ENCODE measurements at regions not wholly inside any gene's neighbourhood (a gene's known extent, or its start where the extent isn't known, plus 50 kb on each side); places are given as distances from the start of the nearest gene placed in this dataset.
"Not testable (repeated sequence)": the region's sequence is repeated elsewhere in the genome, so short reads cannot be mapped to it uniquely, and the experiment has no call there.

DNA sequence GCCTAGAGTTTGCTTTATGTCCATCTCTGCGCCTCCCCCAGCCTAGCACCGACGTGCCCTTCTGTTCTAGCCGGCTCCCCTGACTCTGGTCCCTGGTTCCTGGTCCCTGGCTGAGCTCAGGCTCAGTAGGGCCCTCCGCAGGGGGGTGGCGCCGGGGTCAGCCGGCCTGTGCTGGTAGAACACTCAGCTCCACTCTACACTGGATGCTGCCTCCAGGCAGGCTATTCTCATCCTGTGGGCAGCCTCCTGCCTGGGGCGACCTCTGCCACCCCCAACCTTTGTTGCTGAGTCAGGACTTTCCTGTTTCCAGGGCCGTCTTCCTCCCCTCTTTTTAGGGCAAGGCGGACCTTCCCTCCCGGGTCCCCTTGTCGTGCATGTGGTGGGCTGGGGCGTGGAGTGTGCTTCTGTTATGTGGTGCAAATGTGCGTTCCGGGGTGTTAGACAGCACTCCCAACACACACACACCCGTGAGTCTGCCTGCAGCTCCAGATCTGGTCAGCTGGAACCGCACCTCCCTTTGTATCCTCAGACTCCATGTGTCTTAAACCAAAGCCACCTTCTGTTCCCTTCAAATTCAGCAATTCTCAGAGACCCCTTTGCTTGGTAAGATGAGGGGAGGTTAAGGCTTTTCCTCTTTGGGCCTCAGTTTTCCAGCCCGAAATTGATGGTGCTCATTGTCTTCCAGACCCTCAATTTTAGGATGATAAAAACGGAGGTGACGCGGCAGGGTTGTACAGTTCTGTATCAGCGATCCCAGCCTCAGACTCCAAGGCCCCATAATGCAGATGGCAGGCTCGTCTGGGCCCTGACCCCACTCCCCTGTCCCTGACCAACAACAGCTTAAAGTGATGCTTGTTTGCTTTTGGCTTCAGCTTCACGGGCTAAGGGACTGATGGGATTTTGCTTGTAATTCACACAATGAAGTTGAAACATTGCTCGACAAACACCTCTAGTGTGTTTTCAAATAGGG lies 1327.9 kb downstream of the BRD1 start:
- H3K4me3 ChIP-seq (ENCODE audit: low read depth, low read length): no peak overlapping the region
- no peak for DNase-seq (ENCODE audit: low read depth)
- TF ChIP-seq, protein P1, sequence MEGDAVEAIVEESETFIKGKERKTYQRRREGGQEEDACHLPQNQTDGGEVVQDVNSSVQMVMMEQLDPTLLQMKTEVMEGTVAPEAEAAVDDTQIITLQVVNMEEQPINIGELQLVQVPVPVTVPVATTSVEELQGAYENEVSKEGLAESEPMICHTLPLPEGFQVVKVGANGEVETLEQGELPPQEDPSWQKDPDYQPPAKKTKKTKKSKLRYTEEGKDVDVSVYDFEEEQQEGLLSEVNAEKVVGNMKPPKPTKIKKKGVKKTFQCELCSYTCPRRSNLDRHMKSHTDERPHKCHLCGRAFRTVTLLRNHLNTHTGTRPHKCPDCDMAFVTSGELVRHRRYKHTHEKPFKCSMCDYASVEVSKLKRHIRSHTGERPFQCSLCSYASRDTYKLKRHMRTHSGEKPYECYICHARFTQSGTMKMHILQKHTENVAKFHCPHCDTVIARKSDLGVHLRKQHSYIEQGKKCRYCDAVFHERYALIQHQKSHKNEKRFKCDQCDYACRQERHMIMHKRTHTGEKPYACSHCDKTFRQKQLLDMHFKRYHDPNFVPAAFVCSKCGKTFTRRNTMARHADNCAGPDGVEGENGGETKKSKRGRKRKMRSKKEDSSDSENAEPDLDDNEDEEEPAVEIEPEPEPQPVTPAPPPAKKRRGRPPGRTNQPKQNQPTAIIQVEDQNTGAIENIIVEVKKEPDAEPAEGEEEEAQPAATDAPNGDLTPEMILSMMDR (IDR thresholded peaks at IDR 0.05; ENCODE audit: control insufficient read depth, extremely low read depth, insufficient read depth): no peak

GRCh38 chr22:48498526-48499331 lies 1328.9 kb downstream of the BRD1 start:
- DNase-seq (ENCODE audit: low read depth): no peak
- no peak overlapping the region for H3K4me3 ChIP-seq (ENCODE audit: low read depth, low read length)
- TF ChIP-seq, protein P1 (IDR thresholded peaks at IDR 0.05; ENCODE audit: control insufficient read depth, extremely low read depth, insufficient read depth): no peak

GRCh38 chr22:48497743-48498520 lies 1329.7 kb downstream of the BRD1 start:
- not testable (repeated sequence) for DNase-seq (ENCODE audit: low read depth); H3K4me3 ChIP-seq (ENCODE audit: low read depth, low read length)

DNA sequence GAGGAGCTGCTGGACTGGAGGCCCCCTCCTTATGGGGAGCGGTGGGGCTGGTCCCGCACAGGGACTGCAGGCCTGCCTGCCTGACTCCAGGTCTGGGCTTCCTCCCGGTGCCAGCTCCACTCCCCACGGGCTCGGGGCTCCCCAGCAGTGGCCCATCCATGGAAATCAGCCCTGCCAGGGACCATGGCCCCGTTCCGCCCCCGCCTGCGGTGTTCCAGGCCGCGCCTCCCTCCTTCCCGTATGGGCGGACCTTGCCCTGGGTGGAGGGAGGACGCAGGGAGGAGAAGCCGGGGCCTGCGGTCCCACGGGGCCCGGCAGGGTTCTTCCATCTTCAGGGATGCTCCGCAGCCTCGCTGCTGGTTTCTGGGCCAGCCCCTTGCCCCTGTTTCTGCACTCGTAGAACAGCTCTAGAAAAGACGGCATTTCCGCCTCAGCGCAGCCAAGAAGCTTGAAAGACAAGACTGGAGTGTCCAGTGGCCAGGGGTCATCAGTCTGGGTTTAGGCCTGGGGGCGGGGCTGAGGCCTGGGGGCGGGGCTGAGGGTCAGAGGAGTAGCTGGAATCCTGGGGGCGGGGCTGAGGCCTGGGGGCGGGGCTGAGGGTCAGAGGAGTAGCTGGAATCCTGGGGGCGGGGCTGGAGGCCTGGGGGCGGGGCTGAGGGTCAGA lies 1330.6 kb downstream of the BRD1 start:
- TF ChIP-seq, protein P1 (IDR thresholded peaks at IDR 0.05; ENCODE audit: control insufficient read depth, extremely low read depth, insufficient read depth): no peak
- DNase-seq (ENCODE audit: low read depth): no peak
- no peak overlapping the region for H3K4me3 ChIP-seq (ENCODE audit: low read depth, low read length)

GRCh38 chr22:48496226-48496845 lies 1331.3 kb downstream of the BRD1 start:
- no peak overlapping the region for H3K4me3 ChIP-seq (ENCODE audit: low read depth, low read length)
- no peak for DNase-seq (ENCODE audit: low read depth)
- TF ChIP-seq, protein P1 (IDR thresholded peaks at IDR 0.05; ENCODE audit: control insufficient read depth, extremely low read depth, insufficient read depth): no peak

DNA sequence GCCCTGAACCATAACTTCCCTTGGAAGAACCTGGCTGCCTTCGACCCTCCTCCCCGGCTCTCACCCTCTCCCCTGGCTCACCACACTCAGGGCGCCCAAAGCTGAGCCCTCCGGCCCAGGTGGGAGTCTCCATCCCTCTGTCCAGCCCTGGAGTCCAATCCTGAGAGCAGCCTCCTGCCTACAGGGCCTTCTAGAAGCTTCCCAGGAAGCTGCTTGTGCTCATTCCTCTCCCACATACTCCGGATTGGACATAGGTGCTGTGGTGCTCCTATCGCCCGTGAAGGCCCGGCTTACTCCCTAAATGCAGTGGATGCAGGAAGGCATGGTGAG lies 1332.0 kb downstream of the BRD1 start:
- TF ChIP-seq, protein P1 (IDR thresholded peaks at IDR 0.05; ENCODE audit: control insufficient read depth, extremely low read depth, insufficient read depth): no peak
- H3K4me3 ChIP-seq (ENCODE audit: low read depth, low read length): no peak overlapping the region
- no peak for DNase-seq (ENCODE audit: low read depth)
